GM23248 (cell line): ENCODE measurements at regions not wholly inside any gene's neighbourhood (a gene's known extent, or its start where the extent isn't known, plus 50 kb on each side); places are given as distances from the start of the nearest gene placed in this dataset.

Experiments used
- EZH2 ChIP-seq: fragments of 200-600 bp; sonication (generic); IDR thresholded peaks from 2 replicates; pipeline ENCODE4 v1.6.1; 2018; ENCODE audit warnings: antibody characterized with exemption, mild to moderate bottlenecking; ENCODE audit not compliant: insufficient read depth, poor library complexity, severe bottlenecking
- EZH2phosphoT487 ChIP-seq: fragments of 200-600 bp; sonication (generic); IDR thresholded peaks from 2 replicates; pipeline ENCODE4 v1.6.1; 2018; ENCODE audit warnings: antibody characterized with exemption, moderate library complexity, mild to moderate bottlenecking, low read depth; ENCODE audit not compliant: insufficient read depth

DNA sequence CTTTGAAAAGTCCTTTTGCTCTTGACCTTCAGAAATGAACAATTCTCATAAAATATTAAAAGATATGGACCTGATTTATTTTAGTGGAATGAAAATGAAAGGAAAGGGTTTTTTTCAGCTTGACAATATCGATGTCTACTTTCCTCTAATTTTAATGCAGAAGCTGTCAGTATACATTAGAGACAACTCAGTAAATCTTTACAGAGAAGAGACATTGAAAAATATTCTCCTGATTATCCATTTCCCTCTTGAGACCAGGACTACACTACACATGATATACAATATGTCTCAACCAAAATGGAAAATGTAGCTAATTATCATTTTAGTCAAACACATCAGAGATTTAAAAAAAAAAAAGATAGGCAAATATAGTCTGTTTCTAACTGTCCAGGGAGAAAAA, 288.5 kb upstream of the NUDT12 start:
- TF ChIP-seq EZH2phosphoT487 (no peak), EZH2 (no peak)
